ENCODE measurements at regions not wholly inside any gene's neighbourhood (a gene's known extent, or its start where the extent isn't known, plus 50 kb on each side); places are given as distances from the start of the nearest gene placed in this dataset.

DNA sequence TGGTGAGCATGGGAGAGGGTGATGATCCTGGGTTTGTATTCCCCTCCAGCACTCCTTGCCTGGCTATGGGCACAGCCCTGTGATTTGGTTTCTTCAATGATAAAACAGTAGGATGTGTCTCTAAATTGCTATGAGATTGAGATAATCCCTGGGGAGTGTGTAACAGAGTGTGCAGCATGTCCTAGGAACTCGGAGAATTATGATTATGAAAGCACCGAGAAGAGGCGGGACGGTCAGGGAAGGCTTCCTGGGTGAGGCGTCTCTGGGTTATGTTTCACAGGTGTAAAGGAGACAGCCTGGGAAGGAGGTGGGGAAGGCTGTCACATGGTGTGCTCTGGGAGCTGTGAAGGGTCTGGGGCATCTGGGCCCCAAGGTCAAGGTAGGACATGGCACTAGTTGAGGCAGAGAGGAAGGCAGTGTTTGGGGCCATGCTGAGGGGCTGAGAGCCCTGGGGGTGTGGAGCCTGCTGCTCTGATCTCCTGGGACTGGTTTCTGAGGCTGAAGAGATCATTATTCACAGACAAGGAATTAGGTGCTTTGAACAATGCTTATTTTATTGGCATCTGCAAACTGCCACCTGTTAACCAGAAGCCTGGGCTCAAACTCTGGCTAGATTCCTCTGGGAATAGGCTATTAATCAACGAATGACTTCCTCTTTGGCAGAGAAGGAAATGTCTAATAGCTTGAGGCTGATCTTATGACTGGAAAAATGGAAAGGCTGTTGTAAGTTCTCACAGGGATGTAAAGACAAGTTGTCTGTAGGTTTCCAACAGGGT lies 73.8 kb upstream of the IL12B start:
- TF ChIP-seq POLR2AphosphoS5 (IDR thresholded peaks at IDR 0.05; ENCODE audit: low read depth, low read length) (no peak), SPI1 (IDR thresholded peaks at IDR 0.05; ENCODE audit: low read depth, low read length) (no peak), POLR2A (IDR thresholded peaks at IDR 0.05; ENCODE audit: low read depth, low read length) (no peak), TAF1 (IDR thresholded peaks at IDR 0.05; ENCODE audit: low read depth, low read length) (no peak), POU2F2 (IDR thresholded peaks at IDR 0.05; ENCODE audit: low read depth, low read length) (no peak)
